Endometrial microvascular endothelial cells (primary cell): ENCODE measurements at regions not wholly inside any gene's neighbourhood (a gene's known extent, or its start where the extent isn't known, plus 50 kb on each side); places are given as distances from the start of the nearest gene placed in this dataset.
"Not testable (repeated sequence)": the region's sequence is repeated elsewhere in the genome, so short reads cannot be mapped to it uniquely, and the experiment has no call there.

Experiments used
- in situ Hi-C: cut with HindIII; loops from 2 replicates; pipeline ENCODE4 v1.10.0; 2017; ENCODE audit warnings: low sequenced_read_pairs, low pct_unique_long_range_greater_than_20kb; ENCODE audit errors: inconsistent ontology term

- in situ Hi-C loops = no loop called here
Measured at GRCh38 chr6:169974663-169975062, 223.2 kb downstream of the ERMARD start.

- in situ Hi-C loops = not testable (repeated sequence)
Measured at GRCh38 chr6:169973588-169974467, 222.4 kb downstream of the ERMARD start.

GRCh38 chr6:169972736-169973135, 221.3 kb downstream of the ERMARD start:
- in situ Hi-C loops = no loop called here

- in situ Hi-C loops = no loop called here
Measured at GRCh38 chr6:169972101-169972651, 220.8 kb downstream of the ERMARD start.

GRCh38 chr6:169971081-169971861, 219.8 kb downstream of the ERMARD start:
- in situ Hi-C loops = no loop called here

GRCh38 chr6:169970306-169970988, 219.0 kb downstream of the ERMARD start:
- in situ Hi-C loops = no loop called here

- in situ Hi-C loops = no loop called here
Measured at GRCh38 chr6:169969372-169970099, 218.1 kb downstream of the ERMARD start.

- in situ Hi-C loops = no loop called here
Measured at GRCh38 chr6:169968541-169969270, 217.3 kb downstream of the ERMARD start.

- in situ Hi-C loops = no loop called here
Measured at GRCh38 chr6:169967687-169968086, 216.3 kb downstream of the ERMARD start.

GRCh38 chr6:169966312-169967181, 215.1 kb downstream of the ERMARD start:
- in situ Hi-C loops = no loop called here

GRCh38 chr6:169965657-169966311, 214.4 kb downstream of the ERMARD start:
- in situ Hi-C loops = no loop called here

GRCh38 chr6:169965239-169965638, 213.8 kb downstream of the ERMARD start:
- in situ Hi-C loops = no loop called here

- in situ Hi-C loops = no loop called here
Measured at GRCh38 chr6:169964486-169965180, 213.2 kb downstream of the ERMARD start.

- in situ Hi-C loops = no loop called here
Measured at GRCh38 chr6:169963581-169964297, 212.3 kb downstream of the ERMARD start.

GRCh38 chr6:169962604-169963469, 211.4 kb downstream of the ERMARD start:
- in situ Hi-C loops = no loop called here
